ENCODE measurements at regions not wholly inside any gene's neighbourhood (a gene's known extent, or its start where the extent isn't known, plus 50 kb on each side); places are given as distances from the start of the nearest gene placed in this dataset.

DNA sequence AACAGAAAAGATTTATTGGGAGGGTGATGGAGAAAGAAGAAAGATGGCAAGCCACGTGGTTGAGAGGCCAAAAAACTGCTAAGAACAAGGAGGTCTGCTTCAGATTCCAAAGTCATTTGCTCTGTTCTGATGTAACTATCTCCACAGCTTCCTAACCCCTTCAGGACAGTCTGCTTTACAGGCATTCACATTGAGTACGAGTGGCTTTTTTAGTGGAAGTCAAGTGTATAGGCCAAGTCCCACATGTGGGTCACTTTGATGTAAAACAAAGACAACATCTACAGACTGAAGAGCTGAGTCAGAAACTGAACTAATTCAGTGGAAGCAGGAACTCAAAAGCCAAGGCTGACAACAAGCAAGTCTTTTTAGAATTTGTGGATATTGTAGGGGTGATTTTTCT, 128.7 kb upstream of the F3 start:
- H3K9me3 ChIP-seq: no peaks in the 10 kb centered on the region
- H3K4me3 ChIP-seq: no peak overlapping the region
- H3K27ac ChIP-seq: no peak overlapping the region
- no peaks in the 10 kb centered on the region for H3K27me3 ChIP-seq
- no peaks in the 10 kb centered on the region for H3K36me3 ChIP-seq
- TF ChIP-seq, protein P1, sequence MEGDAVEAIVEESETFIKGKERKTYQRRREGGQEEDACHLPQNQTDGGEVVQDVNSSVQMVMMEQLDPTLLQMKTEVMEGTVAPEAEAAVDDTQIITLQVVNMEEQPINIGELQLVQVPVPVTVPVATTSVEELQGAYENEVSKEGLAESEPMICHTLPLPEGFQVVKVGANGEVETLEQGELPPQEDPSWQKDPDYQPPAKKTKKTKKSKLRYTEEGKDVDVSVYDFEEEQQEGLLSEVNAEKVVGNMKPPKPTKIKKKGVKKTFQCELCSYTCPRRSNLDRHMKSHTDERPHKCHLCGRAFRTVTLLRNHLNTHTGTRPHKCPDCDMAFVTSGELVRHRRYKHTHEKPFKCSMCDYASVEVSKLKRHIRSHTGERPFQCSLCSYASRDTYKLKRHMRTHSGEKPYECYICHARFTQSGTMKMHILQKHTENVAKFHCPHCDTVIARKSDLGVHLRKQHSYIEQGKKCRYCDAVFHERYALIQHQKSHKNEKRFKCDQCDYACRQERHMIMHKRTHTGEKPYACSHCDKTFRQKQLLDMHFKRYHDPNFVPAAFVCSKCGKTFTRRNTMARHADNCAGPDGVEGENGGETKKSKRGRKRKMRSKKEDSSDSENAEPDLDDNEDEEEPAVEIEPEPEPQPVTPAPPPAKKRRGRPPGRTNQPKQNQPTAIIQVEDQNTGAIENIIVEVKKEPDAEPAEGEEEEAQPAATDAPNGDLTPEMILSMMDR (IDR thresholded peaks at IDR 0.05): no peak
- TF ChIP-seq POLR2A (IDR thresholded peaks at IDR 0.05): no peak
- WGBS, 2 donors: 59 to 64% methylated on average over 2 of the region's 2 CpGs
- intact Hi-C loops (cut with DNase I): no loop called here
- H3K4me1 ChIP-seq: peaks cover 0 to 21% (median 0%) of the 10 kb centered on the region in 3 donors
- no peak for DNase-seq

- DNase-seq: no peak
- Histone ChIP-seq H3K9me3 (no peaks in the 10 kb centered on the region), H3K4me1 (peaks cover 0 to 21% (median 0%) of the 10 kb centered on the region in 3 donors), H3K27ac (no peak overlapping the region), H3K36me3 (no peaks in the 10 kb centered on the region), H3K27me3 (no peaks in the 10 kb centered on the region), H3K4me3 (no peak overlapping the region)
- intact Hi-C loops (cut with DNase I): no loop called here
- WGBS, 2 donors: 76 to 100% methylated on average over 1 of the region's 1 CpG
- TF ChIP-seq, protein P1 (IDR thresholded peaks at IDR 0.05): no peak
- no peak for TF ChIP-seq POLR2A (IDR thresholded peaks at IDR 0.05)
These were observed 127.6 kb upstream of the F3 start for GRCh38 chr1:94669198-94669597.

DNA sequence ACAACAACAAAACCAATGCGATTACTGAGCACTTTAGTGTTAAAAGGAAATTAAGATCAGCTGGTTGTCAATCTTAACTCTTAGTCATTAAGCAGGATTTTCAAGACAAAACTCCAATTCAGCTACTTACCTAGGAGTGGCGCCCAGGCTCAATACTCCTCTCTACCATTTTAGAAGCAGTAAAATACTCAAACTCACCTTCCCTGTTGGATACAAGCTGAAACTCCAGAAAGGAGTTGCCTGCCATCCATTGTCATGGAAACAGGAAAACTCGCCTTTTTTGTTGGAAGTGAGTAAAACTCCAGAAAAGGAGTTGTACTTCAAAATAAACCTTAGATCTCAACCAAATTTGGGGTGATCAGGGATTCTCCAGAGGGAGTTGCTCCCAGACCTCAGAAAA, 127.0 kb upstream of the F3 start:
- Histone ChIP-seq H3K36me3 (no peaks in the 10 kb centered on the region), H3K27me3 (no peaks in the 10 kb centered on the region), H3K27ac (peak overlapping the region in 1 of 4 donors; percentile 34), H3K9me3 (no peaks in the 10 kb centered on the region), H3K4me1 (peaks cover 0 to 21% (median 0%) of the 10 kb centered on the region in 3 donors), H3K4me3 (no peak overlapping the region)
- no peak for DNase-seq
- WGBS, 2 donors: 75 to 85% methylated on average over 3 of the region's 3 CpGs
- intact Hi-C loops (cut with DNase I): no loop called here
- no peak for TF ChIP-seq POLR2A (IDR thresholded peaks at IDR 0.05)
- TF ChIP-seq, protein P1 (IDR thresholded peaks at IDR 0.05): no peak

- peaks cover 0 to 21% (median 0%) of the 10 kb centered on the region in 3 donors for H3K4me1 ChIP-seq
- 58 to 63% methylated on average over 7 of the region's 7 CpGs for WGBS, 2 donors
- no peaks in the 10 kb centered on the region for H3K27me3 ChIP-seq
- H3K36me3 ChIP-seq: no peaks in the 10 kb centered on the region
- no peaks in the 10 kb centered on the region for H3K9me3 ChIP-seq
- intact Hi-C loops (cut with DNase I): no loop called here
- no peak for DNase-seq
- H3K4me3 ChIP-seq: no peak overlapping the region
- peak overlapping the region in 2 of 4 donors; percentile 34 to 45 for H3K27ac ChIP-seq
- TF ChIP-seq, protein P1 (IDR thresholded peaks at IDR 0.05): no peak
- no peak for TF ChIP-seq POLR2A (IDR thresholded peaks at IDR 0.05)
These were observed 126.3 kb upstream of the F3 start for GRCh38 chr1:94667818-94668217.

DNA sequence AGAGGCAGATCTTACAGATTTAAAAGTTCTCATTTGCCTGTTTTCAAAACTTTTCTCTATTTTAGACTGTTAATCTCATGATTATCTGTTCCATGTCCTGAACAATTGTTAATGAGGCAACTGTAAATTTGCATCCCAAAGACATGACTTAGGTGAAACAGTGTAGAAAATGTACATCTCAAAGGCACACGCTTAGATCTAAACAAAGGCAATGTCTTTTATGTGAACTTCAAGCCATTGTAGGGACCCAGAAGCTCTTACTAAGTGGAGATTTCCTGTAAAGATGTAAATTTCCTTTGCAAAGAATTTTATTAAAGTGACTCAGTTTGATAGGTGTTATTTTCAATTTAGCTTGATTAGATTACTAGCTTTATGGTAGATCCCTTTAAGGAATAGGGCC, 125.2 kb upstream of the F3 start:
- Histone ChIP-seq H3K9me3 (no peaks in the 10 kb centered on the region), H3K27me3 (no peaks in the 10 kb centered on the region)
- intact Hi-C loops (cut with DNase I): no loop called here

More for the DNA sequence above, 125.2 kb upstream of the F3 start:
- H3K36me3 ChIP-seq: no peaks in the 10 kb centered on the region
- H3K4me1 ChIP-seq: peaks cover 0 to 21% (median 0%) of the 10 kb centered on the region in 3 donors
- no peak for DNase-seq
- TF ChIP-seq, protein P1 (IDR thresholded peaks at IDR 0.05): no peak
- no peak for TF ChIP-seq POLR2A (IDR thresholded peaks at IDR 0.05)
- no peak overlapping the region for H3K4me3 ChIP-seq
- no peak overlapping the region for H3K27ac ChIP-seq
- WGBS, 2 donors: 75 to 90% methylated on average over 1 of the region's 1 CpG
